ENCODE measurements at regions not wholly inside any gene's neighbourhood (a gene's known extent, or its start where the extent isn't known, plus 50 kb on each side); places are given as distances from the start of the nearest gene placed in this dataset.

GRCh38 chr17:79524213-79525187 is 86.4 kb downstream of the RBFOX3 start:
- Histone ChIP-seq H3K27me3 (replicated peaks; ENCODE audit: insufficient read depth) (peaks cover 15% of the 10 kb centered on the region), H3K27ac (no peak overlapping the region), H3K4me3 (no peak overlapping the region), H3K4me1 (replicated peaks) (no peaks in the 10 kb centered on the region), H3K9me3 (no peaks in the 10 kb centered on the region), H3K36me3 (no peaks in the 10 kb centered on the region)
- TF ChIP-seq CTCF (IDR thresholded peaks at IDR 0.05), result no peak
- TF ChIP-seq POLR2A (IDR thresholded peaks at IDR 0.05), result no peak
- no peak for TF ChIP-seq POLR2AphosphoS5 (IDR thresholded peaks at IDR 0.05)
- intact Hi-C loops (cut with DNase I), result no loop called here
- DNase-seq (ENCODE audit: low spot score), result no peak
- 64% methylated on average over 19 of the region's 19 CpGs for WGBS

GRCh38 chr17:79522414-79522813 is 88.4 kb downstream of the RBFOX3 start:
- Histone ChIP-seq H3K27ac (no peak overlapping the region), H3K4me3 (no peak overlapping the region), H3K27me3 (replicated peaks; ENCODE audit: insufficient read depth) (peaks cover 20% of the 10 kb centered on the region), H3K9me3 (no peaks in the 10 kb centered on the region), H3K36me3 (no peaks in the 10 kb centered on the region), H3K4me1 (replicated peaks) (no peaks in the 10 kb centered on the region)
- intact Hi-C loops (cut with DNase I), result no loop called here
- DNase-seq (ENCODE audit: low spot score), result no peak
- no peak for TF ChIP-seq CTCF (IDR thresholded peaks at IDR 0.05)
- no peak for TF ChIP-seq POLR2A (IDR thresholded peaks at IDR 0.05)
- 66% methylated on average over 6 of the region's 6 CpGs for WGBS

DNA sequence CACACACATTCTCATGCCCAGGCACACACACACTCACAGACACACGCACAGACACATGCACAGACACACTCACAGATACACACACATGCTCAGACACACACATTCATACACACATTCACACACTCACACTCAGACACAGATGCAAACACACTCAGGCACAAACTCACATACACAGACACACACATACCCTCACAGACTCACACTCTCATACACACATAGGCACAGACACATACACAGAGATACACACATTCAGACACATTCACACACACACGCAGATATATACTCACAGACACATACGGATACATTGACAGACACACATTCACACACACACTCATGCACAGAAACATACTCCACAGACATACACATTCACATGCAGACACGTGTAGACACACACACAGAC is 89.6 kb downstream of the RBFOX3 start:
- 88% methylated on average over 4 of the region's 4 CpGs for whole genome bisulfite sequencing
- Histone ChIP-seq H3K36me3 (no peaks in the 10 kb centered on the region), H3K9me3 (no peaks in the 10 kb centered on the region), H3K27ac (no peak overlapping the region), H3K4me3 (no peak overlapping the region), H3K4me1 (replicated peaks) (no peaks in the 10 kb centered on the region), H3K27me3 (replicated peaks; ENCODE audit: insufficient read depth) (peaks cover 20% of the 10 kb centered on the region)
- intact Hi-C loops (cut with DNase I), result no loop called here
- no peak for DNase-seq (ENCODE audit: low spot score)
- TF ChIP-seq POLR2A (IDR thresholded peaks at IDR 0.05) (no peak), POLR2AphosphoS5 (IDR thresholded peaks at IDR 0.05) (no peak), CTCF (IDR thresholded peaks at IDR 0.05) (no peak)

DNA sequence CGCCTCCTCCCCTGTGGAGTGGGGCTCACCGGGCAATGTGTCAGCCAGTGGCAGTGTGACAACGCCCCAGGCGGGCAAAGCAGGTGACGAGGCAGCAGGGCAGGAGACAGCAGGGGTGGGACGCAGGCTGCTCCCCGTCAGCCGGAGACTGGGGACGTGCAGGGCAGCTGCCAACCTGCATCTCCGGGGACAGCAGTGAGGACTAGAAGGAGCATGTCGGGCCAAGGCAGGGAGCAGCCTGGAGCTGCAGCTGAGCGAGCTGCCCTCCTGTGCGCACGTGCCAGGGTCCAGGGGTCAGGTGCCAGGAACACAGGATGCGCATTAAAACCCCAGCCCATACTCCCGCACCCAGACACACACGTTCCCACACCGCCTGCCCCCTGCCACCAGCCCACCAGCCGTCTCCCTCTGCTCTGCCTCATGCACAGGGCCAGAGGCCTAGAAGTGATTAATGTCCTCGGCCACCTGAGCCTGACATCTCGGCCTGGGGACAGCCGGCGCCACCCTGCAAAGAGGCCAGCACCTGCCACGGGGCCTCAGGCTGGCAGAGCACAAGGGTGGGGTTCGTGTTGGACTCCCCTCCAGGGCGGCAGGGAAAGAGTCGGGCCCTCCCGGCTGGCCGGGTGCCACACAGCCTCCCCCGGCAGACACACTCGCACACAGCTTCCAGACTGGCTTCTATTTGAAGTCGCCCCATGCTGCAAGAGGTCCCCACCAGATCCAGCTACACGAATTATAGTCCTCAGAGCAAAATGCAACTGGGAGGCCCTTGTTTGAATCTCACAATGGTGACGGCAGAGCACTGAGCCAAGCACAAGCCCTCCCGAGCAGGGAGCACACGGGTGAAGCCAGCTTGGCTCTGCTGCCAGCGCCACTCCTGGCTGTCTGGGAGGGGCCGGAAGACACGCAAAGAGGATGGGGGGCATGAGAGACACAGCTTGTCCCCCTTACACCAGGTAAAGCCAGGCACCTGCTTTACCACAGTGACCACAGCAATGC is 90.4 kb downstream of the RBFOX3 start:
- no peak for DNase-seq (ENCODE audit: low spot score)
- Histone ChIP-seq H3K4me1 (replicated peaks) (no peaks in the 10 kb centered on the region), H3K9me3 (no peaks in the 10 kb centered on the region), H3K27ac (no peak overlapping the region), H3K4me3 (no peak overlapping the region), H3K36me3 (no peaks in the 10 kb centered on the region), H3K27me3 (replicated peaks; ENCODE audit: insufficient read depth) (peaks cover 20% of the 10 kb centered on the region)
- TF ChIP-seq POLR2A (IDR thresholded peaks at IDR 0.05), result no peak
- no peak for TF ChIP-seq POLR2AphosphoS5 (IDR thresholded peaks at IDR 0.05)
- no peak for TF ChIP-seq CTCF (IDR thresholded peaks at IDR 0.05)
- WGBS, result 44% methylated on average over 23 of the region's 39 CpGs
- intact Hi-C loops (cut with DNase I), result no loop called here

Measured in prostate gland (tissue), 2 donors.